Caco-2 (cell line): ENCODE measurements at regions not wholly inside any gene's neighbourhood (a gene's known extent, or its start where the extent isn't known, plus 50 kb on each side); places are given as distances from the start of the nearest gene placed in this dataset.
"Not testable (repeated sequence)": the region's sequence is repeated elsewhere in the genome, so short reads cannot be mapped to it uniquely, and the experiment has no call there.

Source experiments
- BruUV-seq: library from RNA; stranded (reverse); fragments of 400-500 nt; replicated peaks from 2 replicates; lab custom pipeline; 2021; lab: Mats Ljungman, UMichigan
- CTCF ChIA-PET: fragments of 300-600 bp; sonication (Branson Sonifier 250); formaldehyde crosslinking; loops from one replicate; lab custom pipeline; 2022; ENCODE audit warnings: antibody characterized with exemption; lab: Charles Lee
- POLR2A ChIA-PET: fragments of 300-600 bp; sonication (Branson Sonifier 250); formaldehyde crosslinking; loops from one replicate; lab custom pipeline; 2022; ENCODE audit warnings: antibody characterized with exemption; lab: Charles Lee
- DNase-seq, 2 experiments: peaks; one replicate each; pipeline versions ENCODE4 v3.0.0 to v3.0.0-alpha.2; 2020 to 2022
- H3K27me3 ChIP-seq: replicated peaks from 2 replicates; pipeline ENCODE4 v1.6.0; 2011; ENCODE audit warnings: low read length; ENCODE audit not compliant: control insufficient read depth, insufficient read depth
- H3K36me3 ChIP-seq: 2 replicates; pipeline ENCODE4 v1.5.1; 2011; ENCODE audit warnings: low read length; ENCODE audit not compliant: control insufficient read depth, insufficient read depth
- H3K4me1 ChIP-seq: fragments of 250-450 bp; sonication (Bioruptor Pico); 2 replicates; pipeline ENCODE4 v1.5.1; 2020; ENCODE audit warnings: mild to moderate bottlenecking
- H3K4me3 ChIP-seq: 2 replicates; pipeline ENCODE4 v1.5.1; 2011; ENCODE audit warnings: low read depth, mild to moderate bottlenecking, control low read depth, low read length
- H3K9me3 ChIP-seq: fragments of 250-450 bp; sonication (Bioruptor Pico); 2 replicates; pipeline ENCODE4 v1.5.1; 2020; ENCODE audit warnings: mild to moderate bottlenecking, moderate library complexity
- H3K27ac Mint-ChIP-seq: one replicate; pipeline ENCODE4 v1.8.0; 2022; ENCODE audit warnings: mixed read lengths; ENCODE audit not compliant: unreplicated experiment
- H3K27me3 Mint-ChIP-seq: one replicate; pipeline ENCODE4 v1.8.0; 2022; ENCODE audit warnings: mixed read lengths; ENCODE audit not compliant: insufficient read depth, unreplicated experiment
- H3K36me3 Mint-ChIP-seq: one replicate; pipeline ENCODE4 v1.8.0; 2022; ENCODE audit warnings: mild to moderate bottlenecking, mixed read lengths; ENCODE audit not compliant: insufficient read depth, unreplicated experiment
- H3K4me1 Mint-ChIP-seq: one replicate; pipeline ENCODE4 v1.8.0; 2022; ENCODE audit warnings: low read depth, mixed read lengths; ENCODE audit not compliant: unreplicated experiment
- H3K4me3 Mint-ChIP-seq: one replicate; pipeline ENCODE4 v1.8.0; 2022; ENCODE audit warnings: mild to moderate bottlenecking, moderate library complexity, mixed read lengths; ENCODE audit not compliant: unreplicated experiment
- H3K9me3 Mint-ChIP-seq: one replicate; pipeline ENCODE4 v1.8.0; 2022; ENCODE audit warnings: mixed read lengths; ENCODE audit not compliant: unreplicated experiment
- CTCF ChIP-seq, 2 experiments: fragments of 200-600 bp in 1 of 2; IDR thresholded peaks; 1 replicate in 1 of 2; 2 replicates in 1 of 2; pipeline versions ENCODE4 v1.5.1 to v1.8.0; 2011 to 2022; ENCODE audit warnings: antibody characterized with exemption in 1 of 2, control low read depth in 1 of 2, inconsistent platforms in 1 of 2, low read depth in 1 of 2, low read length in 1 of 2, mild to moderate bottlenecking in 1 of 2, moderate library complexity in 1 of 2; ENCODE audit not compliant: insufficient read depth in 1 of 2, severe bottlenecking in 1 of 2, unreplicated experiment in 1 of 2
- intact Hi-C: fragments of 100-400 bp; cut with micrococcal nuclease; formaldehyde crosslinking; loops from one replicate; pipeline ENCODE4 v1.10.0; 2022; ENCODE audit not compliant: unreplicated experiment

- Mint-ChIP-seq H3K36me3 (no peaks in the 10 kb centered on the region), H3K4me1 (no peaks in the 10 kb centered on the region), H3K4me3 (no peak overlapping the region), H3K27me3 (peaks cover 8% of the 10 kb centered on the region), H3K9me3 (peaks cover 26% of the 10 kb centered on the region), H3K27ac (no peak overlapping the region)
- Histone ChIP-seq H3K4me1 (no peaks in the 10 kb centered on the region), H3K36me3 (no peaks in the 10 kb centered on the region), H3K9me3 (no peaks in the 10 kb centered on the region), H3K27me3 (no peaks in the 10 kb centered on the region), H3K4me3 (no peak overlapping the region)
- no peak for TF ChIP-seq CTCF (IDR thresholded peaks at IDR 0.05; ENCODE audit: insufficient read depth in 1 of 2, low read depth in 1 of 2, low read length in 1 of 2, severe bottlenecking in 1 of 2, unreplicated experiment in 1 of 2)
- intact Hi-C loops: no loop called here
- BruUV-seq: no TSS peak
- CTCF ChIA-PET: no interaction called here
- no peak for DNase-seq
- POLR2A ChIA-PET: no interaction called here
Measured at GRCh38 chr12:61584943-61585342, 675.3 kb upstream of the USP15 start.

GRCh38 chr12:61590864-61591263, 669.3 kb upstream of the USP15 start:
- BruUV-seq, H3K4me1 Mint-ChIP-seq, H3K36me3 Mint-ChIP-seq, H3K4me1 ChIP-seq, CTCF ChIA-PET, intact Hi-C loops, H3K9me3 ChIP-seq, H3K4me3 Mint-ChIP-seq, H3K4me3 ChIP-seq, H3K36me3 ChIP-seq, H3K27me3 Mint-ChIP-seq, H3K27ac Mint-ChIP-seq, POLR2A ChIA-PET, H3K27me3 ChIP-seq: not testable (repeated sequence)
- peak in 1 of 2 experiments; percentile 5 for DNase-seq
- peaks cover 53% of the 10 kb centered on the region for H3K9me3 Mint-ChIP-seq

GRCh38 chr12:61610143-61610542, 650.1 kb upstream of the USP15 start:
- Mint-ChIP-seq H3K27ac (no peak overlapping the region), H3K9me3 (peaks cover 2% of the 10 kb centered on the region), H3K36me3 (no peaks in the 10 kb centered on the region), H3K4me3 (no peak overlapping the region), H3K27me3 (no peaks in the 10 kb centered on the region), H3K4me1 (no peaks in the 10 kb centered on the region)
- Histone ChIP-seq H3K9me3 (no peaks in the 10 kb centered on the region), H3K4me3 (no peak overlapping the region), H3K27me3 (no peaks in the 10 kb centered on the region), H3K4me1 (no peaks in the 10 kb centered on the region), H3K36me3 (no peaks in the 10 kb centered on the region)
- DNase-seq: no peak
- no peak for TF ChIP-seq CTCF (IDR thresholded peaks at IDR 0.05; ENCODE audit: insufficient read depth in 1 of 2, low read depth in 1 of 2, low read length in 1 of 2, severe bottlenecking in 1 of 2, unreplicated experiment in 1 of 2)
- CTCF ChIA-PET: no interaction called here
- POLR2A ChIA-PET: no interaction called here
- intact Hi-C loops: no loop called here
- no TSS peak for BruUV-seq

GRCh38 chr12:61629702-61630101, 630.5 kb upstream of the USP15 start:
- Mint-ChIP-seq H3K4me1 (no peaks in the 10 kb centered on the region), H3K27ac (no peak overlapping the region), H3K9me3 (no peaks in the 10 kb centered on the region), H3K27me3 (no peaks in the 10 kb centered on the region), H3K4me3 (no peak overlapping the region), H3K36me3 (no peaks in the 10 kb centered on the region)
- intact Hi-C loops: no loop called here
- DNase-seq: no peak
- no peak for TF ChIP-seq CTCF (IDR thresholded peaks at IDR 0.05; ENCODE audit: insufficient read depth in 1 of 2, low read depth in 1 of 2, low read length in 1 of 2, severe bottlenecking in 1 of 2, unreplicated experiment in 1 of 2)
- H3K27me3 ChIP-seq: no peaks in the 10 kb centered on the region
- H3K36me3 ChIP-seq: no peaks in the 10 kb centered on the region
- no peaks in the 10 kb centered on the region for H3K9me3 ChIP-seq
- ChIA-PET CTCF (no interaction called here), POLR2A (no interaction called here)
- no peak overlapping the region for H3K4me3 ChIP-seq
- no TSS peak for BruUV-seq
- no peaks in the 10 kb centered on the region for H3K4me1 ChIP-seq
